GM18519 (cell line): ENCODE measurements at regions not wholly inside any gene's neighbourhood (a gene's known extent, or its start where the extent isn't known, plus 50 kb on each side); places are given as distances from the start of the nearest gene placed in this dataset.

Experiments used
- ATAC-seq: cut with Tn5 transposase; IDR thresholded peaks from one replicate; pipeline ENCODE4 v1.9.1; 2021; ENCODE audit warnings: mild to moderate bottlenecking, moderate library complexity; ENCODE audit not compliant: unreplicated experiment, low FRiP score

GRCh38 chr7:117971556-117972244, 98.5 kb upstream of the CTTNBP2 start:
- ATAC-seq: no peak

GRCh38 chr7:117972606-117973005, 99.4 kb upstream of the CTTNBP2 start:
- ATAC-seq: no peak

- no peak for ATAC-seq
Measured at GRCh38 chr7:117973975-117974374, 100.7 kb upstream of the CTTNBP2 start.

DNA sequence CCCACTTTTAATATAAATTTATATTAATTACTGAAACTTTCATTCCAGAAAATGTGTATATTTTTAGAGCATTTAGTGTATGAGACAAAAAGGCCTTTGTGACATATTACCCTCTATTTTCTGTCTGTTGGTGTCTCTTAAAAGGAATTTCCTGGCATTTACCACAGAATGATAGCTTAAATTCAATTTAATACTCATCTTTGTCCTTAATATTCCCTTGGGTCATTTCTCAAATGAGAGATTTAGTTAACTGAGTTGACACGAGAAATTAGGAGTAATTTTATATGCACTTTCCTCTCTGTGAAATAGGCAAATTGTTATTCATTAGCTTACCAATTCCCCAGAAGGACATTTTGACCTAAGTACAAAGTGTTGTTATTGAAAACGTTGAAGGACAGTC, 101.7 kb upstream of the CTTNBP2 start:
- no peak for ATAC-seq

DNA sequence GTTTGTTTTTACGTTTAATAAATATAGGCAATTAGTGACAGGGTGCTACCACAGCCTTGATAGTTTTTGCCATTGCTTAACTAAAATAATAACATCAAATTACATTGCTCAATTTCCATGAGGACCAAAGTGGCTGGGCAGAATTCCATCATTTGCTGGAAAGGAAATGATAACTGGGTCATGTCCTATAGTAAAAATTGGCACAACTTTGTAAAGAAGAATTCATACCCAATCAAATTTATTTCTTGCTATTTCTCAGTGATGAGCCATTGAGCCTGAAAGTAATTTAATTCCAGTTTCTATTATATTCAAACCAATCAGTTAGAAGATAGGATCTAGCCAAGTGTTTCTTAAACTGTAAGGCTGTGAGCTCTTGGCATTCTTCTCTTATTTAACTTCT, 102.2 kb upstream of the CTTNBP2 start:
- no peak for ATAC-seq

GRCh38 chr7:117979954-117980497, 106.8 kb upstream of the CTTNBP2 start:
- no peak for ATAC-seq

- no peak for ATAC-seq
Measured at GRCh38 chr7:117982071-117983055, 109.1 kb upstream of the CTTNBP2 start.

GRCh38 chr7:117986645-117987269, 113.5 kb upstream of the CTTNBP2 start:
- ATAC-seq: no peak

DNA sequence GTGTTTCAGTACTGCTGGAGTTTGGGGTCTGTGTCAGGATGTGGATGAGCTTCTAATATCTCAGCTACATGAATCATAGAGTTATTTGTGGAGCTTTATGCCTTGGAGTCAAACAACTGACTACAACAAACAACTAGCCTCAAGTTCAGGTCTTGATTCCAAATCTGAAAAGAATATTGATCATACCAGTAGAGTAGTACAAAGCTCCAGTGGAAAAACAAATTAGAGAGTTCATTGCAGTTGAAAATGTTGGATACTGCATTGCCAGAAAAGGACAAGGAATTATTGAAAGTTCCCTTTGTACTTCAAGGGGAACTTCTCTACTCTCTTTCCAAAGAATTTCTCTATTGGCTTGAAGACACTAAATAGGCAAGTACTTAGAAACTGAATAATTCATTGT, 117.6 kb upstream of the CTTNBP2 start:
- ATAC-seq: no peak

DNA sequence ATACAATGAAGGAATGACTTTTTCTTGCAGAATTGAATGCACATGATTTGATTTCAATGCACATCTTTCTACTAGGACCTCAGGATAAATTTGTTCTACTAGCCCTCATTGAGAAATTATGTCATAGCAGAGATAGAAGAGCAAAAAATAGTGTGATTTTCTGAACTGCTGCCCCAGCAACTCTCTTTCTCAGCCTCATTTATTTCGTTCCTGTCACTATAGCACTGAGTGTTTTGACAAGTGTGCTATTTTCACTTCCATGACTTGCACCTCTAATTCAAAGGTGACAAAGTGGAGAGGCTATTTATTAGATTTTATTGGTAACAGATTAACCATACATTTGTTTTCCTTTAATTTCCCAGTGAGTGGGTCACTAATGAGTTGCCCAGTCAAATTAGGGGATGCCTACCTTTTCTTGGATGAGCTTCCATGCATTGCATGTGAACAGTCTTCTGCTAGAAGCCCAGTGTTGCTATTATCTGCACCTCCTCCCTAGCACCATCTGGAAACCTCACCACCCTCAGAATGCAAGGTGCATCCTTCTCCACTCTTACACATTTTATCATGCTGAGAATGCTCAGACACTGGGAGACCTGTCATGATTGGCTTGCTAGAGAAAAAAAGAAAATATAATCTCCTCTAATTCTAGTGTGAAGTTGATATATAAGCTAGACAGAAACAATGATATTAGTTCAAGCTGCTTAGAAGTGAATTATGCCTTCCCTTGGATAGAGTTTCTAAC, 119.6 kb upstream of the CTTNBP2 start:
- ATAC-seq: no peak

DNA sequence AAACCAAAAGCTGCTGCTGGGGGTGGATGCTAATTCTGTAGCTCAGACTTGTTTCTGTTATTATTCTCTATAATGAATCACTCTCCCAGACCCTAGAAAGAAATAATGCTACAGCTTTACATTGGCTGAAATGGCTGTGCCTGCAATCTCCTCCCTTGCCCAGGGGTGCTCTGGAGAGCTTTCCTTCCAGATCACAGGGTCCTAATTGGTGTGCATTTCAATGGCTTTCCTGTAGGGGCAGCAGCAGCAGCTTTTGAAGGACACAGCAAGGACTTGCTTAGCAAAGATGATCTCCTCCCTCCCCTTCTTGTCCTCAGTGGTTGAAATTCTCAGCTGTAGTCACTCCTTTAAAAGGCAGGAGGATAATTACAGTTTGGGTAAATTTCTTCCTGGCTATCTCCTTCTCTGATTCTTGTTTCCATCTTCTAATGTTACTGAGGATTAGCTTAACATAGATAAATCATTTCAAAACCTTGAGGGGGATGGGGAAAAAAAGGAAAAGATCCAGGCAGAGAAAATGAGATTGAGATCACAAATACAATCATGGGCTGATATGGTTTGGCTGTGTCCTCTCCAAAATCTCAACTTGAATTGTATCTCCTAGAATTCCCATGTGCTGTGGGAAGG, 120.2 kb upstream of the CTTNBP2 start:
- peak; percentile 98 for ATAC-seq

GRCh38 chr7:117995850-117996650, 122.8 kb upstream of the CTTNBP2 start:
- no peak for ATAC-seq

- no peak for ATAC-seq
Measured at GRCh38 chr7:117997862-117998825, 124.9 kb upstream of the CTTNBP2 start.

- ATAC-seq: no peak
Measured at GRCh38 chr7:118000480-118001202, 127.4 kb upstream of the CTTNBP2 start.

- ATAC-seq: no peak
Measured at GRCh38 chr7:118003476-118003875, 130.2 kb upstream of the CTTNBP2 start.

GRCh38 chr7:118005026-118005425, 131.8 kb upstream of the CTTNBP2 start:
- no peak for ATAC-seq

- ATAC-seq: no peak
Measured at GRCh38 chr7:118006979-118007378, 133.7 kb upstream of the CTTNBP2 start.
